ENCODE measurements at regions not wholly inside any gene's neighbourhood (a gene's known extent, or its start where the extent isn't known, plus 50 kb on each side); places are given as distances from the start of the nearest gene placed in this dataset.

DNA sequence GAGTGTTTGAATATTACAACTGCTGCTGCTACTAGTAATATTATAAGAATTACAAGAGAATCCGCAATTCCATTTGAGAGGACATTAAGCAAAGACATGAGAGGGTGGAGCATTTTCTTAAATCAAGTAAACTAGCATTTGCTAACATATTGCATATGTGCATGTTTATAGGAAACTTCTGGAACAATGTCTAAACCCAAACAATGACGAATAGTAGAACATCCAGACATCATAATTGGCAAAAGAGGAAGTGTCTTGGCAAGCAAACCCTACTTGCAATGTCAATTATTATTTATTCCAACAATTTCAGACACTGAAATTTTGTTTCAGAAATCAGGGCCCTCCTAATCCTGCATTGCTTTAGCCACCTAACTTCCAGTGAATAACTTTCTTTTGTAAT is 1155.3 kb upstream of the GJE1 start:
- TF ChIP-seq, protein P1, sequence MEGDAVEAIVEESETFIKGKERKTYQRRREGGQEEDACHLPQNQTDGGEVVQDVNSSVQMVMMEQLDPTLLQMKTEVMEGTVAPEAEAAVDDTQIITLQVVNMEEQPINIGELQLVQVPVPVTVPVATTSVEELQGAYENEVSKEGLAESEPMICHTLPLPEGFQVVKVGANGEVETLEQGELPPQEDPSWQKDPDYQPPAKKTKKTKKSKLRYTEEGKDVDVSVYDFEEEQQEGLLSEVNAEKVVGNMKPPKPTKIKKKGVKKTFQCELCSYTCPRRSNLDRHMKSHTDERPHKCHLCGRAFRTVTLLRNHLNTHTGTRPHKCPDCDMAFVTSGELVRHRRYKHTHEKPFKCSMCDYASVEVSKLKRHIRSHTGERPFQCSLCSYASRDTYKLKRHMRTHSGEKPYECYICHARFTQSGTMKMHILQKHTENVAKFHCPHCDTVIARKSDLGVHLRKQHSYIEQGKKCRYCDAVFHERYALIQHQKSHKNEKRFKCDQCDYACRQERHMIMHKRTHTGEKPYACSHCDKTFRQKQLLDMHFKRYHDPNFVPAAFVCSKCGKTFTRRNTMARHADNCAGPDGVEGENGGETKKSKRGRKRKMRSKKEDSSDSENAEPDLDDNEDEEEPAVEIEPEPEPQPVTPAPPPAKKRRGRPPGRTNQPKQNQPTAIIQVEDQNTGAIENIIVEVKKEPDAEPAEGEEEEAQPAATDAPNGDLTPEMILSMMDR (IDR thresholded peaks at IDR 0.05) = no peak
- TF ChIP-seq POLR2A (IDR thresholded peaks at IDR 0.05) (no peak), EP300 (IDR thresholded peaks at IDR 0.05) (no peak)
